H1 (cell line): ENCODE measurements at regions not wholly inside any gene's neighbourhood (a gene's known extent, or its start where the extent isn't known, plus 50 kb on each side); places are given as distances from the start of the nearest gene placed in this dataset.

Experiments
- BRCA1 ChIP-seq: IDR thresholded peaks from 2 replicates; pipeline ENCODE4 v1.6.1; 2012; ENCODE audit warnings: low read depth, low read length, improper control_type of control experiment
- CHD1 ChIP-seq: IDR thresholded peaks from 2 replicates; pipeline ENCODE4 v1.6.1; 2012; ENCODE audit warnings: low read depth, low read length, improper control_type of control experiment
- CHD7 ChIP-seq: fragments of 300-600 bp; sonication (generic); IDR thresholded peaks from 2 replicates; pipeline ENCODE4 v1.7.1; 2012; ENCODE audit warnings: low read length, moderate library complexity, mild to moderate bottlenecking, inconsistent platforms; ENCODE audit not compliant: insufficient replicate concordance
- CREB1 ChIP-seq: IDR thresholded peaks from 2 replicates; pipeline ENCODE4 v1.6.1; 2012; ENCODE audit warnings: inconsistent platforms
- HDAC2 ChIP-seq, 2 experiments: fragments of 300-600 bp in 1 of 2; sonication (generic) in 1 of 2; IDR thresholded peaks; 2 replicates each; pipeline ENCODE4 v1.6.1; 2011 to 2012; ENCODE audit warnings: low read depth in 2 of 2, low read length in 2 of 2, mild to moderate bottlenecking in 2 of 2, moderate library complexity in 2 of 2, borderline replicate concordance in 1 of 2, inconsistent platforms in 1 of 2
- NANOG ChIP-seq: IDR thresholded peaks from 2 replicates; pipeline ENCODE4 v1.6.1; 2011; ENCODE audit warnings: low read length, low read depth, mild to moderate bottlenecking, inconsistent platforms; ENCODE audit not compliant: insufficient read depth, poor library complexity, severe bottlenecking
- POLR2A ChIP-seq, 2 experiments: IDR thresholded peaks; 1 replicate in 1 of 2; 2 replicates in 1 of 2; pipeline ENCODE4 v1.6.1; 2011; ENCODE audit warnings: low read depth in 2 of 2, low read length in 2 of 2, mild to moderate bottlenecking in 2 of 2; ENCODE audit errors: control extremely low read depth in 1 of 2
- POU5F1 ChIP-seq: IDR thresholded peaks from 2 replicates; pipeline ENCODE4 v1.6.1; 2011; ENCODE audit warnings: low read depth, mild to moderate bottlenecking, low read length, moderate library complexity
- SIRT6 ChIP-seq: IDR thresholded peaks from one replicate; pipeline ENCODE4 v1.7.1; 2012; ENCODE audit warnings: low read length, inconsistent platforms
- SUZ12 ChIP-seq: fragments of 200-600 bp; sonication (generic); IDR thresholded peaks from 2 replicates; pipeline ENCODE4 v1.6.1; 2012; ENCODE audit warnings: mild to moderate bottlenecking, inconsistent platforms, low read length, moderate library complexity, mixed read lengths
- TAF7 ChIP-seq: optimal IDR thresholded peaks from 2 replicates; pipeline ENCODE3; 2011; ENCODE audit warnings: low read depth, mild to moderate bottlenecking, inconsistent platforms, low read length, moderate library complexity, borderline replicate concordance

- TF ChIP-seq CHD7 (no peak), NANOG (no peak), CHD1 (no peak), POU5F1 (no peak), CREB1 (no peak), POLR2A (IDR thresholded peaks at IDR 0.05; ENCODE audit: control extremely low read depth in 1 of 2, low read depth in 2 of 2, low read length in 2 of 2) (no peak), HDAC2 (IDR thresholded peaks at IDR 0.05; ENCODE audit: borderline replicate concordance in 1 of 2, low read depth in 2 of 2, low read length in 2 of 2) (no peak), SUZ12 (no peak), TAF7 (no peak), BRCA1 (no peak), SIRT6 (no peak)
These were observed 93.6 kb downstream of the ATXN3L start (continued) for GRCh38 chrX:13226214-13226613.
